Kasumi-1 (cell line): ENCODE measurements at regions not wholly inside any gene's neighbourhood (a gene's known extent, or its start where the extent isn't known, plus 50 kb on each side); places are given as distances from the start of the nearest gene placed in this dataset.

Experiments
- DNase-seq, 2 experiments: peaks; one replicate each; lab custom pipeline; 2025; lab: John Stamatoyannopoulos, UW

DNA sequence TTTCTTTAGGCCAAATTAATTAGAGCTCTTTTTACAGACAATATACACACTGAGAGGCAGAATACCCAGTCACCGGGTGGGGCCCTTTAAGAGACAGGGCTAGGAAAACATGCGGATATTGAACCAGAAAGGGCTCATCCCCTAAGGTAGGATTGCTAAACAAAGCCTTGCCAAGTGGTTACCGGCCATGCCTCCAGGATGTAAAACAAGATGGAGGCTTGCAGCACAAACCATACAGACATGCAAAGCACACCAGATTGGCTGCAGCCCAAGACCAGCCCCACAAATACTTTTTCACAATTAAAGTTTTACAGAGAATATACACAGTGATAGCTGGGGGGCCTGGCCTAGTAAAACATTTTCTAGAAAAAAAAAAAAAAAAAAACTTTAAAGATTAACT, 210.0 kb downstream of the KLHL4 start:
- DNase-seq: no peak

DNA sequence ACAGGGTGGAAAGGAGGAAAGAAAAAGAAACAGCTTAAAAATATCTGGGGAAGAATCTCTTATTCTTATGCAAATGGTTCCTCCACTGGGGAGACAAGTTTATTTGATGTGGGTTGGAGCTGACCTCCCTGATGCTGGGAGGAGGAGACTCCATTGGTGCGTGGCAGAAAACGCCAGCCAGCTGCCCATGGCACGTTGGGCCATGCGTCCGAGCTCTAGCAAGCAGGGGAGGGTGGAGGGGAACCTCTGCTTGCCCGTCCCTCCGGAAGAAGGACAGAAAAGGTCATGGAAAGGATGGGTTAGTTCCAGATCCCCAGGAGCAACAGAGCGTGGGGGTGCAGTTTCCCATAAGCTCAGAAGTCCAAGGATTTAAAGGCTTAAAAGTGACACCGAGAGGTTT, 210.4 kb downstream of the KLHL4 start:
- DNase-seq: no peak

- no peak for DNase-seq
Observed at GRCh38 chrX:87728459-87728858, 210.9 kb downstream of the KLHL4 start.

DNA sequence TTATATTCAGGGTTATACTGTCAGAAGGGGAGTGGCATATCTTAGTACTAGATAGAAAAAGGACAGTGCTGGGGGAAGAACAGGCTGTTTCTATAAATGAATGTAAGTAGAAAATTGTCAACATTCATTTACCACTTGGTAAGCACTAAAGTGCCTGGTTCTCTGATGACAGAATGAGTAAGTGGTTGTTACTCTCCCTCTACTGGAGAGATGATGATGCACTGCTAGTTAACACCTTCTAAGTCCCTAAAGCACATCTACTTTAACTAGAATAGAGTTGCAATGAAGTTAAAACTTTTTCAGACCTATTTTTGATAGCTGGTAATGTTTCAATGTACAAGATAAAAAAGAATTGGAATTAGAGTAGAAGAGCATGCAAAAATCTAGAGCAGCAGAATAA, 214.5 kb downstream of the KLHL4 start:
- DNase-seq: peak in 1 of 2 experiments; percentile 0

GRCh38 chrX:87736576-87736975, 219.0 kb downstream of the KLHL4 start:
- no peak for DNase-seq

GRCh38 chrX:87744391-87744790, 226.8 kb downstream of the KLHL4 start:
- no peak for DNase-seq

DNA sequence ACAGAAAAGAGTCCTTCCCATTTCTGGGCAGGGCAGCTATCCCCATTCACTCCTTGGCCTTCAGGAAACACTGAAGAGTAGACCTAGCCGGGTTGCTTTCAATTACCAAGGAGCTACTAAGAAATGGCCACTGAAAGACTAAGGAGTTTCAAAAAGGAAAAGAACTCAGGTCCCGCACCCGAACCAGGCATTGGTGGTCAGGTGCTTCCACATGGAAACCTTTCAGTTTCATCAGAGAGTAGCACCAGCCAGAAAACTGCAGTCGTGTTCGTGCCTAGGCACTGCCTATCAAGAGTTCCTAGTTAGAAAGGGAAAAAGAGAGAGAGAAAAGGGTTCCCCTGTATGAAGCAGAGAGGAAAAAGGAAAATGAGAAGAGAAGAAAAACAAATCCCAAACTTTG, 237.9 kb downstream of the KLHL4 start:
- no peak for DNase-seq

DNA sequence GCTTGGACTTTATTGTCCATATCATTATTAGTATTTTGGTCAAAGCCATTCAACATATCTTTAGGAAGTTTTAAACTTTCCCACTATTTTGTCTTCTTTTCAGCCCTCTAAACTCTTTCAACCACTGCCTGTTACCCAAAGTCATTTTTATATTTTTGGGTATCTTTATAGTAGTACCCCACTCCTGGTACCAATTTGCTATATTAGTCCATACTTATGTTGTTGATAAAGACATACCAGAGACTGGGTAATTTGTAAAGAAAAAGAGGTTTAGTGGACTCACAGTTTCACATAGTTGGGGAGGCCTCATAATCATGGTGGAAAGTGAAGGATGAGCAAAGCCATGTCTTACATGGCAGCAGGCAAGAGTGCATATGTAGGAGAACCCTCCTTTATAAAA, 271.4 kb downstream of the KLHL4 start:
- no peak for DNase-seq

DNA sequence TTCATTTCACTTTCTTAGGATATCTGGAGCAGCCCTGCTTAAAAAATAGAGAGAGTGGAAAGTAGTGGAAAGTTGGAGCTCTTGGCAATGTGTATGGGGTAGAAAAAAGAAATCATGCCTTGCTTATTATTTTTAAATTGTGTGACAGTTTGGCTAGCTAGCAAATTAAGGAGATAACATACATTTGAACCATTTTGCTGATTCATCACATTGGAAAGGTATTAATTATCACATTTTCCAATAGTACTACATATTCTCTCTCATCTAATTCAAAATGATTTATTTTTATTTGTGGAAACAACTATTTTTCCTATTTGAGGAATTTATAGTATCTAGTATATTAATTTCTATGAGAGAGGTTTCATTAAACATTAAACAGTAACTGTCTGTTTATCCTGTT, 280.4 kb downstream of the KLHL4 start:
- DNase-seq: no peak

- no peak for DNase-seq
Observed at GRCh38 chrX:87805829-87806490, 288.4 kb downstream of the KLHL4 start.

GRCh38 chrX:87808576-87809243, 291.1 kb downstream of the KLHL4 start:
- DNase-seq: no peak

DNA sequence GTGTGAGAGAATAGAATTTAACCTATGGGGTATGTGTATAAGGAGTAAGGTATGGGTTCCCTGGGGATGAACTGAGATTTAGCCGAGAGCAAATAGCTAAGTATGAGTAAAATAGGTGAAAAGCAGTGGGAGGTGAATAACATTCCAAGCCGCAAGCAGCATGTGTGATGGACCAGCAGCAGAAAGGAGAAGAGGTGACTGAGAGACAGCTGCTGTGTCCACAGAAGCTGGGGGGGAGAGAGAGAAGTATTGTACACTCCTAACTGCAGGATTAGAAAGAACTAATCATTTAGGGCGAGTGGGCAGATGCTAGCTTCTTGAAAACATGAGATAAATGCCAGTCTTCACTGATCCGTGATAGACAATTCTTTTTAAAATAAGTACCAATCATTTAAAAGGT, 296.0 kb downstream of the KLHL4 start:
- DNase-seq: no peak

GRCh38 chrX:87846956-87847355, 329.4 kb downstream of the KLHL4 start:
- no peak for DNase-seq

GRCh38 chrX:87873347-87873941, 355.8 kb downstream of the KLHL4 start:
- DNase-seq: no peak

GRCh38 chrX:87874043-87874442, 356.4 kb downstream of the KLHL4 start:
- DNase-seq: peak; percentile 36 to 40

DNA sequence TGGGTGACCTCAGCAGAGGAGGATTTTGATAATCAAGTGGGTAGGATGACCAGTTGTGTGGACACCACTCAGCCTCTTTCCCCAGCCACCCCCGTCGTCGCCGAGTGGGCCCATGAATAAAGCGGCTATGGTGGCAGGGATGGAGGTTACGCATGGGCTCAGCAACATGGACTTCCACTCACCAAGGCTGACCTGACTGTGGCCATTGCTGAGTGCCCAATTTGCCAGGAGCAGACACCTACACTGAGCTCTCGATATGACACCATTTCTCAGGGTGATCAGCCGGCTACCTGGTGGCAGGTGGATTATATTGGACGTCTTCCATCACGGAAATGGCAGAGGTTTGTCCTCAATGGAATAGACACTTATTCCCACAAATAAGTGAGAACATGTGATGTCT, 361.3 kb downstream of the KLHL4 start:
- no peak for DNase-seq

DNA sequence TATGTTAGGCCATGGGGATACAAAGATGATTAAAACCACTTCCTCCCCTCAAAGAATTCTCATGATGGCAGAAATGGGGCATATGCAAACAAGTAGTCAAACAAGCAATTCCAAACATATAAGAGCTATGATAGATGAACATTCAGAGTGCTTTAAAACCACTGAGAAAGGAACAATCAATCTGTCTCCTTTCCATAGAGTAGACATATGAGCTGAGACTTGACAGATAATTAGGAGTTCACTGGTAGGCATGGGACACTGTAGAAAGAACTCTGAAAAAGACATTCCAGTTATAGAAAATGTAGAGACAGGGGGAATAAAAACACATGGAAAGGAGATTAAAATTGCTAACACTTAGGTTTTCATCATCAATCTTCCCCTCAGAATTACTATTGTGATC, 372.8 kb downstream of the KLHL4 start:
- DNase-seq: no peak

GRCh38 chrX:87895421-87895820, 377.8 kb downstream of the KLHL4 start:
- no peak for DNase-seq

- no peak for DNase-seq
Observed at GRCh38 chrX:87896057-87896456, 378.5 kb downstream of the KLHL4 start.

GRCh38 chrX:87900320-87900908, 382.8 kb downstream of the KLHL4 start:
- DNase-seq: no peak

DNA sequence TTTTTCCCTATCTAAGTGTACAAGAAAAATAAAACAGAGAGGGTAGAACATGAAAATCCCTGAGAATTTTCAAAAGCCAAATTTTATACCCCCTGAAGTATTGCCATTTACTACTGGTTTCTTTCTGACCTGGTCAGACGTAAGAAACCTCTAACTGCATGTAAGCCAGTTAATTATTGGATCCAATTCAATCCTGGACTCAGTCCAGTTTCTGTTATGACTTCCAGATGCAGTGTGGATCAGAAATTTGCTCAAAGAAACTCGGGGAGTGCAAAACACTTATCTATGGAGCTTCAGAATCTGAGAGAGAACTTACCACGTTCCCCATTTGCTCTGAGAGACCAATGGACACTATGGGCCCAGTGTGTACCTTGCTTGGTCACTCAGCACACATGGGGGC, 383.5 kb downstream of the KLHL4 start:
- no peak for DNase-seq

- no peak for DNase-seq
Observed at GRCh38 chrX:87914726-87915125, 397.1 kb downstream of the KLHL4 start.

DNA sequence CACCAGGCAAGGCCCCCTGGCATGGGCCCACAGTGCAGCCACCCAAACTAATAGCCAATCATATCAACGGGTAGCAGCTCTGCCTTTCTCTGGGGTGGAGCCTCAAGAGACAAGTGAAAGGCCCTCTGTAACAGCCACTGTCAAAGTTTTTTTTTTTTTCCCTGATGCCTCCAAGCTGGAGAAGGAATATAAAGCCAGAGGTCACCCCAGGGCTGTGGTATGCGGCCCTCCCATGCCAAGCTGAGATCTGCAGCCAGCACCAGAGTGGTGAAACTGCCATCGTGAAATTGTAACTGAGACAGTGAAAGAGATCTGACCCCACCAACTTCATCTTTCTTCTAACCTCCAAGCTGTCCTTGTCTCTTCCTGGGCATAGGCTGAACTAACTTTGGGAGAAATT, 407.0 kb downstream of the KLHL4 start:
- DNase-seq: no peak
